ENCODE measurements at regions not wholly inside any gene's neighbourhood (a gene's known extent, or its start where the extent isn't known, plus 50 kb on each side); places are given as distances from the start of the nearest gene placed in this dataset.

DNA sequence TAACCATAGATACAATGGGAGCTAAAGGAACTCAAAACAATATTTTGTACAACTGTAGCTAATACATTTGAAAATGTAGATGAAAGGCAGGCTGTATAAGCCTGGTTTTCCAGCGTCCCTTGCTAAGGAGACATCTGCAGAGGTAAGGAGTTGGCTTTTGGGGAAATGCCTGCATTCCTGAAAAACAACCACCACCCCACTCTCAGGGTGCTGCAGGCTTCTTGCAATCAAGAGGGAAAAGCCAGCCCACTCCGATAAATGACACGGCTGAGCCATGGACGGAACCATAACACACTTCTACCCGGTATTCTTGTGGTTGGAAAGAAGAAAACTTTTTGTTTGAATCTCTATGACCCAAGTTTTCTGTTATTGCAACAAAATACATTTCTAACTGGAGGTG lies 200.3 kb downstream of the TEX36 start:
- TF ChIP-seq, protein P1, sequence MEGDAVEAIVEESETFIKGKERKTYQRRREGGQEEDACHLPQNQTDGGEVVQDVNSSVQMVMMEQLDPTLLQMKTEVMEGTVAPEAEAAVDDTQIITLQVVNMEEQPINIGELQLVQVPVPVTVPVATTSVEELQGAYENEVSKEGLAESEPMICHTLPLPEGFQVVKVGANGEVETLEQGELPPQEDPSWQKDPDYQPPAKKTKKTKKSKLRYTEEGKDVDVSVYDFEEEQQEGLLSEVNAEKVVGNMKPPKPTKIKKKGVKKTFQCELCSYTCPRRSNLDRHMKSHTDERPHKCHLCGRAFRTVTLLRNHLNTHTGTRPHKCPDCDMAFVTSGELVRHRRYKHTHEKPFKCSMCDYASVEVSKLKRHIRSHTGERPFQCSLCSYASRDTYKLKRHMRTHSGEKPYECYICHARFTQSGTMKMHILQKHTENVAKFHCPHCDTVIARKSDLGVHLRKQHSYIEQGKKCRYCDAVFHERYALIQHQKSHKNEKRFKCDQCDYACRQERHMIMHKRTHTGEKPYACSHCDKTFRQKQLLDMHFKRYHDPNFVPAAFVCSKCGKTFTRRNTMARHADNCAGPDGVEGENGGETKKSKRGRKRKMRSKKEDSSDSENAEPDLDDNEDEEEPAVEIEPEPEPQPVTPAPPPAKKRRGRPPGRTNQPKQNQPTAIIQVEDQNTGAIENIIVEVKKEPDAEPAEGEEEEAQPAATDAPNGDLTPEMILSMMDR (conservative IDR thresholded peaks at IDR 0.05; ENCODE audit: low read depth, low read length): no peak
- TF ChIP-seq EZH2 (IDR thresholded peaks at IDR 0.05; ENCODE audit: borderline replicate concordance, low read depth, low read length, poor library complexity, severe bottlenecking): no peak
- CTCF ChIA-PET: no interaction called here
- Histone ChIP-seq H3K4me1 (ENCODE audit: insufficient read depth, low read length, poor library complexity, severe bottlenecking) (no peaks in the 10 kb centered on the region), H3K9me3 (ENCODE audit: low read depth, low read length, poor library complexity, severe bottlenecking) (no peaks in the 10 kb centered on the region), H3K4me3 (ENCODE audit: low read depth, low read length, poor library complexity, severe bottlenecking) (no peak overlapping the region), H3K27ac (ENCODE audit: low read depth, low read length, poor library complexity, severe bottlenecking) (no peak overlapping the region), H3K27me3 (replicated peaks; ENCODE audit: insufficient read depth, low read depth, low read length, poor library complexity) (peaks cover 54% of the 10 kb centered on the region), H3K36me3 (ENCODE audit: insufficient read depth, low read length, poor library complexity, severe bottlenecking) (no peaks in the 10 kb centered on the region)
- POLR2A ChIA-PET (ENCODE audit: low non-redundant PET): no interaction called here
- no peak for DNase-seq (ENCODE audit: low spot score)
- no TSS peak for BruUV-seq (replicated peaks)
- intact Hi-C loops (cut with micrococcal nuclease; ENCODE audit: unreplicated experiment): no loop called here

- Histone ChIP-seq H3K27ac (ENCODE audit: low read depth, low read length, poor library complexity, severe bottlenecking) (no peak overlapping the region), H3K9me3 (ENCODE audit: low read depth, low read length, poor library complexity, severe bottlenecking) (no peaks in the 10 kb centered on the region), H3K36me3 (ENCODE audit: insufficient read depth, low read length, poor library complexity, severe bottlenecking) (no peaks in the 10 kb centered on the region), H3K4me3 (ENCODE audit: low read depth, low read length, poor library complexity, severe bottlenecking) (no peak overlapping the region), H3K27me3 (replicated peaks; ENCODE audit: insufficient read depth, low read depth, low read length, poor library complexity) (peaks cover 59% of the 10 kb centered on the region), H3K4me1 (ENCODE audit: insufficient read depth, low read length, poor library complexity, severe bottlenecking) (no peaks in the 10 kb centered on the region)
- no TSS peak for BruUV-seq (replicated peaks)
- POLR2A ChIA-PET (ENCODE audit: low non-redundant PET): no interaction called here
- DNase-seq (ENCODE audit: low spot score): no peak
- TF ChIP-seq, protein P1 (conservative IDR thresholded peaks at IDR 0.05; ENCODE audit: low read depth, low read length): no peak
- no peak for TF ChIP-seq EZH2 (IDR thresholded peaks at IDR 0.05; ENCODE audit: borderline replicate concordance, low read depth, low read length, poor library complexity, severe bottlenecking)
- intact Hi-C loops (cut with micrococcal nuclease; ENCODE audit: unreplicated experiment): no loop called here
- CTCF ChIA-PET: no interaction called here
Observed at GRCh38 chr10:125482108-125482507, 200.9 kb downstream of the TEX36 start.

DNA sequence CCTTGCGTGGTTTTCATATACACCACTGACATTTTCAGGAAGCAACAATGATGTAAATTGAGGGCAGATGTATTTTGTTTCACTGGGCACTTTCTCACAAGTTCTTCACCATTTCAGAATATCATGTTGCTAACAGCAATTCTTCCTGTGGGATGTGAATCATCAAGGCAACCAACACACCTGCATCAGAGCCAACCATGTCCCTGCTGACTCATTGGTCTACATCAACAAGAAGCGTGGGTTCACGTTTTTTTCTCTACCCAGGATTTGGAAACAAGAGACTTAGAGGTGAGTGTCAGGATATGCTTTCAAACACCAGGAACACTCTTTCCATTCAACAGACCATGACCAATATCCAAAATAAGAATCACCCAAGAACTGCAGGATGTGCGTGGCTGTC lies 203.9 kb downstream of the TEX36 start:
- no peaks in the 10 kb centered on the region for H3K36me3 ChIP-seq (ENCODE audit: insufficient read depth, low read length, poor library complexity, severe bottlenecking)
- no peaks in the 10 kb centered on the region for H3K9me3 ChIP-seq (ENCODE audit: low read depth, low read length, poor library complexity, severe bottlenecking)
- H3K27ac ChIP-seq (ENCODE audit: low read depth, low read length, poor library complexity, severe bottlenecking): no peak overlapping the region
- no peak for DNase-seq (ENCODE audit: low spot score)
- ChIA-PET CTCF (no interaction called here), POLR2A (ENCODE audit: low non-redundant PET) (no interaction called here)
- no TSS peak for BruUV-seq (replicated peaks)
- TF ChIP-seq EZH2 (IDR thresholded peaks at IDR 0.05; ENCODE audit: borderline replicate concordance, low read depth, low read length, poor library complexity, severe bottlenecking): no peak
- TF ChIP-seq, protein P1 (conservative IDR thresholded peaks at IDR 0.05; ENCODE audit: low read depth, low read length): no peak
- intact Hi-C loops (cut with micrococcal nuclease; ENCODE audit: unreplicated experiment): no loop called here
- peaks cover 70% of the 10 kb centered on the region for H3K27me3 ChIP-seq (replicated peaks; ENCODE audit: insufficient read depth, low read depth, low read length, poor library complexity)
- H3K4me1 ChIP-seq (ENCODE audit: insufficient read depth, low read length, poor library complexity, severe bottlenecking): no peaks in the 10 kb centered on the region
- no peak overlapping the region for H3K4me3 ChIP-seq (ENCODE audit: low read depth, low read length, poor library complexity, severe bottlenecking)
